ENCODE measurements at regions not wholly inside any gene's neighbourhood (a gene's known extent, or its start where the extent isn't known, plus 50 kb on each side); places are given as distances from the start of the nearest gene placed in this dataset.

- Histone ChIP-seq H3K4me2 (ENCODE audit: low read length) (no peak overlapping the region), H3K36me3 (ENCODE audit: insufficient read depth, low read length) (no peaks in the 10 kb centered on the region), H3K9me2 (ENCODE audit: low read depth, low read length) (no peaks in the 10 kb centered on the region), H3K9me3 (ENCODE audit: low read length) (no peaks in the 10 kb centered on the region), H2AFZ (ENCODE audit: low read length) (no peak overlapping the region), H3K79me2 (ENCODE audit: insufficient read depth, low read length) (no peaks in the 10 kb centered on the region), H3K4me3 (ENCODE audit: low read depth, low read length, poor library complexity, severe bottlenecking) (no peak overlapping the region), H3F3A (ENCODE audit: insufficient read depth, low read length) (no peaks in the 10 kb centered on the region), H3K27ac (ENCODE audit: low read depth, low read length, poor library complexity, severe bottlenecking) (no peak overlapping the region), H3K27me3 (ENCODE audit: insufficient read depth, low read length) (no peaks in the 10 kb centered on the region), H3K4me1 (ENCODE audit: insufficient read depth, low read length, severe bottlenecking) (no peaks in the 10 kb centered on the region), H3K9ac (ENCODE audit: low read length) (no peak overlapping the region), H4K20me1 (ENCODE audit: insufficient read depth, low read length) (no peaks in the 10 kb centered on the region)
- TF ChIP-seq, protein P1, sequence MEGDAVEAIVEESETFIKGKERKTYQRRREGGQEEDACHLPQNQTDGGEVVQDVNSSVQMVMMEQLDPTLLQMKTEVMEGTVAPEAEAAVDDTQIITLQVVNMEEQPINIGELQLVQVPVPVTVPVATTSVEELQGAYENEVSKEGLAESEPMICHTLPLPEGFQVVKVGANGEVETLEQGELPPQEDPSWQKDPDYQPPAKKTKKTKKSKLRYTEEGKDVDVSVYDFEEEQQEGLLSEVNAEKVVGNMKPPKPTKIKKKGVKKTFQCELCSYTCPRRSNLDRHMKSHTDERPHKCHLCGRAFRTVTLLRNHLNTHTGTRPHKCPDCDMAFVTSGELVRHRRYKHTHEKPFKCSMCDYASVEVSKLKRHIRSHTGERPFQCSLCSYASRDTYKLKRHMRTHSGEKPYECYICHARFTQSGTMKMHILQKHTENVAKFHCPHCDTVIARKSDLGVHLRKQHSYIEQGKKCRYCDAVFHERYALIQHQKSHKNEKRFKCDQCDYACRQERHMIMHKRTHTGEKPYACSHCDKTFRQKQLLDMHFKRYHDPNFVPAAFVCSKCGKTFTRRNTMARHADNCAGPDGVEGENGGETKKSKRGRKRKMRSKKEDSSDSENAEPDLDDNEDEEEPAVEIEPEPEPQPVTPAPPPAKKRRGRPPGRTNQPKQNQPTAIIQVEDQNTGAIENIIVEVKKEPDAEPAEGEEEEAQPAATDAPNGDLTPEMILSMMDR (IDR thresholded peaks at IDR 0.05; ENCODE audit: low read length) = no peak
- TF ChIP-seq EZH2 (IDR thresholded peaks at IDR 0.05; ENCODE audit: borderline replicate concordance, low read length) = no peak
Measured at GRCh38 chr5:5542654-5543053, 120.2 kb downstream of the ICE1 start.

DNA sequence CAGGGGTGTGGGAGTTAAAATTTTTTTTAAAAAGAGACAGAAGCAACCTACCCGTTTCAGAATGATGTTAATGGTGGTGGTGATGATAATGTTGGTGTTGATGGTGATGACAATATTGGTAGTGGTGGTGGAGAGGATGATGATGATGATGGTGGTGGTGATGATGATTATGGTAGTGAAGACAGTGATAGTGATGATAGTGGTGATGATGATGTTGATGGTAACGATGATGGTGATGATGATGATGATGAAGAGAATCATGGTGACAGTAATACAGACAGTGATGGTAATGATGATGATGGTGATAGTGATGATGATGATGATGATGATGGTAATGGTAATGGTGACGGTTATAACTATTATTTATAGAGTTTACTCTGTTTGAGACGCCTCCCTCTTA lies 117.6 kb downstream of the ICE1 start:
- no peak overlapping the region for H3K9ac ChIP-seq (ENCODE audit: low read length)
- no peak overlapping the region for H3K4me2 ChIP-seq (ENCODE audit: low read length)
- TF ChIP-seq, protein P1 (IDR thresholded peaks at IDR 0.05; ENCODE audit: low read length) = no peak
- TF ChIP-seq EZH2 (IDR thresholded peaks at IDR 0.05; ENCODE audit: borderline replicate concordance, low read length) = no peak
- H2AFZ ChIP-seq (ENCODE audit: low read length) = no peak overlapping the region
- no peak overlapping the region for H3K4me3 ChIP-seq (ENCODE audit: low read depth, low read length, poor library complexity, severe bottlenecking)
- no peaks in the 10 kb centered on the region for H3K79me2 ChIP-seq (ENCODE audit: insufficient read depth, low read length)
- 0 out of 2 replicates have a peak, but pooled peaks cover 4% of the 10 kb centered on the region for H3K27me3 ChIP-seq (ENCODE audit: insufficient read depth, low read length)
- no peaks in the 10 kb centered on the region for H3K4me1 ChIP-seq (ENCODE audit: insufficient read depth, low read length, severe bottlenecking)
- no peaks in the 10 kb centered on the region for H3K36me3 ChIP-seq (ENCODE audit: insufficient read depth, low read length)
- H3K27ac ChIP-seq (ENCODE audit: low read depth, low read length, poor library complexity, severe bottlenecking) = no peak overlapping the region
- no peaks in the 10 kb centered on the region for H3K9me2 ChIP-seq (ENCODE audit: low read depth, low read length)
- no peaks in the 10 kb centered on the region for H3F3A ChIP-seq (ENCODE audit: insufficient read depth, low read length)
- H3K9me3 ChIP-seq (ENCODE audit: low read length) = no peaks in the 10 kb centered on the region
- H4K20me1 ChIP-seq (ENCODE audit: insufficient read depth, low read length) = no peaks in the 10 kb centered on the region
